Astrocyte of the cerebellum (primary cell): ENCODE measurements at regions not wholly inside any gene's neighbourhood (a gene's known extent, or its start where the extent isn't known, plus 50 kb on each side); places are given as distances from the start of the nearest gene placed in this dataset.

Experiments
- DNase-seq: peaks from one replicate; pipeline ENCODE4 v3.0.0-alpha.2; 2011; ENCODE audit warnings: low read depth
- H3K4me3 ChIP-seq: 2 replicates; pipeline ENCODE4 v1.5.1; 2011; ENCODE audit warnings: mild to moderate bottlenecking, low read depth, low read length, moderate library complexity
- in situ Hi-C: cut with HindIII; loops from 2 replicates; pipeline ENCODE4 v1.10.0; 2017; ENCODE audit warnings: low sequenced_read_pairs
- TF ChIP-seq, protein P1 (sequence below): IDR thresholded peaks from 2 replicates; pipeline ENCODE4 v1.5.1; 2012; ENCODE audit warnings: low read length, low read depth, moderate library complexity, mild to moderate bottlenecking; ENCODE audit errors: missing control alignments

DNA sequence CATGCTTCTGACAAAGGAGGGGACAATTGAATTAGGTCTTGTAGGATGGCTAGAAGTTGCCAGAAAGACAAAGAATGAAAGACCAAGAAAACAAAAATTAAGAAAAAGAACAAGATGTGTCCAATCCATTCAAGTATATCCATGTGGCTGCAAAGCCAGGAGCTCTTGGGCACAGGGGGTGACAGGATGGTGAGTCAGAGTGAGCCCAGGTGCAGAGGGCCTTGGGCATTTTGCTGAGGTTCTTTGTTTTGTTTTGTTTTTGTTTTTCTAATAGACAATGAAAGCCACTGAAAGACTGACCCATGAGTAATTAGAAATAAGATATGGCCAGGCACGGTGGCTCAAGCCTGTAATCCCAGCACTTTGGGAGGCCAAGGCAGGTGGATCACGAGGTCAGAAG lies 104.6 kb upstream of the KLHL29 start:
- in situ Hi-C loops, result no loop called here
- no peak for DNase-seq
- no peak overlapping the region for H3K4me3 ChIP-seq
- TF ChIP-seq, protein P1, sequence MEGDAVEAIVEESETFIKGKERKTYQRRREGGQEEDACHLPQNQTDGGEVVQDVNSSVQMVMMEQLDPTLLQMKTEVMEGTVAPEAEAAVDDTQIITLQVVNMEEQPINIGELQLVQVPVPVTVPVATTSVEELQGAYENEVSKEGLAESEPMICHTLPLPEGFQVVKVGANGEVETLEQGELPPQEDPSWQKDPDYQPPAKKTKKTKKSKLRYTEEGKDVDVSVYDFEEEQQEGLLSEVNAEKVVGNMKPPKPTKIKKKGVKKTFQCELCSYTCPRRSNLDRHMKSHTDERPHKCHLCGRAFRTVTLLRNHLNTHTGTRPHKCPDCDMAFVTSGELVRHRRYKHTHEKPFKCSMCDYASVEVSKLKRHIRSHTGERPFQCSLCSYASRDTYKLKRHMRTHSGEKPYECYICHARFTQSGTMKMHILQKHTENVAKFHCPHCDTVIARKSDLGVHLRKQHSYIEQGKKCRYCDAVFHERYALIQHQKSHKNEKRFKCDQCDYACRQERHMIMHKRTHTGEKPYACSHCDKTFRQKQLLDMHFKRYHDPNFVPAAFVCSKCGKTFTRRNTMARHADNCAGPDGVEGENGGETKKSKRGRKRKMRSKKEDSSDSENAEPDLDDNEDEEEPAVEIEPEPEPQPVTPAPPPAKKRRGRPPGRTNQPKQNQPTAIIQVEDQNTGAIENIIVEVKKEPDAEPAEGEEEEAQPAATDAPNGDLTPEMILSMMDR, result no peak

DNA sequence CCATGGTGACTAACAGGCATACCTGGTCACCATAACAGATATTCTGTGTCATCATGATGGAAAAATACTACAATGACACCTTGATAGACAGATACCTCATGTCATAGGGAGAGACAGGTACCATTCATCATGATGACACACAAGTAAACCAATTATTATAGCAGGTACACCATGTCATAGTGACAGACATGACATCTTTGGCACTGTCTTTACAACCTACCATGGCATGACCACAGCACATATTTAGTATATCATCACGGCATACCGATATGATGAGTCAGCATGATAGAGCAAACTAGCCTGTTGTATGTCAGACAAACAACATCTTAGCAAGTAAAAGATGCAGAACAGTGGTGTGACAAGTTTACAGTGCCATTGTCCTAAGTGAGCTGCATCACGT lies 101.3 kb upstream of the KLHL29 start:
- TF ChIP-seq, protein P1, result no peak
- DNase-seq, result no peak
- in situ Hi-C loops, result no loop called here
- H3K4me3 ChIP-seq, result no peak overlapping the region

DNA sequence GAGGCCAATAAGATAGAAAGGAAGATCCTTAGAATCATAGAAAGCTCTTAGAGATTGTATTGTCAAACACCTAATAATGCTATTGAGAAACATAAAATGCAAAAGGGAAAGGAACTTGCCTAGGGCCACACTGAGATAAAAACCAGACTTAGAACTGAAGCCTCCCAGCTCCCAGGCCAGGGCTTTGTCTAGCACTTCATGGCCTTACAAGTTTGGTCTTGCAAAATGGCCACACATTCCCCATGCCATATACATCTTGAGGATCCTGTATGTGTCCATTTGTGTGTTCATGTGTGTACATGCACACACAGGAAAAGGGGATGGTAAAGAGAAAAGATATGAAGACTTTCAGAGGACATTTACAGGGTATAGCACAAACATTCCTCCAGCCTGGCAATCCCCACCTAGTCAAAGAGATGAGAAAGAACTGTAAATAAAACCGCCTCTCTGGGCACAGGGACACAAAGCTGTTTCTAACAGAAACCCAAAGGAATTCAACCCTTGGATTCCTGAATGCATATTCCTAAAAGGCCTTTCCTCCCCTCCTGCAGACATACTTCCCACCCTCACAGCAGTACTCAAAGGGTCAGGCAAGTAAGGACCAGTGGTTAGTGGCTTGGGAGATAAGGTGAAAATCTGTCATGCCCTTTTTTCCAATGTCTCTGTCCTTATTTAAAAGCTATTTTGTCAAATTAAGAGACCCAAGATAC lies 99.7 kb upstream of the KLHL29 start:
- no peak overlapping the region for H3K4me3 ChIP-seq
- TF ChIP-seq, protein P1, result no peak
- in situ Hi-C loops, result no loop called here
- DNase-seq, result no peak

DNA sequence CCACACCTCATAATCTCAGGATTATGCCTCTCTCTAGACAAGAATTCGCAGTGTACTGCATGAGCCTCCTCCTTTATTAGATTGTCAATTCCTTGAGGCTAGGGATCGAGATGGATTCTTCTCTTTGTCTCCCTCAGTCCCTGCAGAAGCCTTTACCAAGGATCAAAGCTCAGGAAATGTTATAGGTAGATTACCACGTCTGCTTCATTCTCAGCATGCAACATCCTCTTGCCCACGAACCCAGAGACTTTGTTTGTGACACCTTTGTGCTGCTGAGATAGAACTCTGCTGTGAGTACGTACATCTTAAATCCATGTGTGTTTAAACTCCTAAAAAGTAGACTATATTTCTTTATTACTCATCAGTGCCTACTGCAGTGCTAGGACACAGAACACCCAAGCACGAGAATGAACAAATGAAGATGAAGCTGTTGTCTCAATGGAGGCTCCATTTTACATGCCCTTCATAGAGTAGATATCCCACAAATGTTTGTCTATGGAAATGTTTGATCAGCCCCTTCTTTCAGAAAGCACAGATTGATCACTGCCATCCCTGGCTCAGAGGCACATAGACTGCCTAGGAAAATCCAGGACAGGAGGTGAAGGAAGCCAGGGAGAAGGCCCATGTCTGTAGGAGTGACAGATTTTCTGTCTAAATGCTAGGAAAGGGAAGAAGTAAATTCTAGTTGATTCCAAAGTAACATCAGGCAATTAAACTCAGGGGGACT lies 98.8 kb upstream of the KLHL29 start:
- in situ Hi-C loops, result no loop called here
- no peak overlapping the region for H3K4me3 ChIP-seq
- no peak for DNase-seq
- TF ChIP-seq, protein P1, result no peak

DNA sequence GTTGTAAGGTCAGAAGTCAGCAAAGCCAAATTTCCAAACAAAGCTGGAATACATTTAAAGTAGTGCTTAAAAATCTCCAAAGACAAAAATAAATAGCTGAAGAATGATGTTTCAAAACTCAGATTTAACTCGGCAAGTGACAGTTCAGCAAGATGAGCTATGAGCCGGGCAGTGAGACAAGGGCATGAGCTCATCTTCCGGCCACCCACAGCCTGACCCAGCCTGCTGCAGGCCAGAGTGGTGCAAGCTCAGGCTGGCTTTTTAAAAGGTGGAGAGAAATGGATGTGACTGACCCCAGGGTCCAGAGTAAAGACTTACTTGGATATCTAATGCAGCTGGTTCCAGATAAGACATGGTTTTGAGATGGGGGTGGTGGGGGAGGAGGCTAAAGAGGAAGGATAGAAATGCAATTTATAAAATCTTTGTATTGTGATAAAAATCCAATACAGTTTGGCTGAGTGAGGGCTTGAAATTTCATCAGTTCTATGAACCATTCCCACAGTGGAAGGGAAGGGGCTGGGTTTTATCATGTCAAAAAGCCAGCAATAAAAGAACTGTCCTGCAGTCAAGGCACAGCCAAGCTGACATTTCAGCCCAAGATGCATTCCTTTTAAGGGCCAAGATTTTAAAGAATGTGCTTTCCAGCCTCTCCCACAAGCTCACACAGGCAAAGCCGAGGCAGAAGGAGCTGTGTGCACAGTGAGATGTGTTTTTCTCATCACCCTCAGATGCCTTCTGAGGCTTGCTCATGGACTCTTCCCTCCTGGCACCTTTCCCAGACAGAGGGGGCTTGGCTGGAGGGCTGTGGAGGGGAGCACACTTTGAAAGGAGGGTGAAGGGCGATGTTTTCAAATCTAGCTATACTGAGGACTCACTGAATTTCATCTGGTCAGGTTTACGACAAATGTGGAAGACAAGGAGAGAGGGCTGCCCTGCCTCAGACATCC lies 97.9 kb upstream of the KLHL29 start:
- DNase-seq, result peak; percentile 11
- in situ Hi-C loops, result no loop called here
- TF ChIP-seq, protein P1, result no peak
- H3K4me3 ChIP-seq, result no peak overlapping the region

DNA sequence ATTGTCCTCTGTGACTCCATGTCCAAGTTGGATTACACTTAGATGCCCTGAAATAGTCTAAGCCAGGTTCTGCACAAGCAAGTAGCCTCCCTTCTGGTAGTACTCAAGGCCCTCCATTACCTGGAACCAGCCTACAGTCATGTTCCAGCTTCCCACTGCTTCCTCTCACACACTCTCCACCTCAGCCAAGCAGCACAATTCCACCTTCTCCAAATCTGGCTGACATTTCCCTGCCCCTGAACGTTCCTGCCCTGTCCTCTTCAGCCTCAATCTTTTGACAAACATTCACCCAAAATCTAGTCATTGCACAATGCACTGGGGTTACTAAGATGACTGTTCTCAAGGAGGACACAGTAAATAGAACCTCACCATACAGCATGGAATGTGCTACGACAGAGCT lies 95.3 kb upstream of the KLHL29 start:
- no peak for DNase-seq
- no peak overlapping the region for H3K4me3 ChIP-seq
- in situ Hi-C loops, result no loop called here
- TF ChIP-seq, protein P1, result no peak
